GM18868 (cell line): ENCODE measurements at regions not wholly inside any gene's neighbourhood (a gene's known extent, or its start where the extent isn't known, plus 50 kb on each side); places are given as distances from the start of the nearest gene placed in this dataset.

Experiments
- ATAC-seq: cut with Tn5 transposase; IDR thresholded peaks from one replicate; pipeline ENCODE4 v1.9.1; 2021; ENCODE audit warnings: mild to moderate bottlenecking, moderate library complexity; ENCODE audit not compliant: unreplicated experiment

DNA sequence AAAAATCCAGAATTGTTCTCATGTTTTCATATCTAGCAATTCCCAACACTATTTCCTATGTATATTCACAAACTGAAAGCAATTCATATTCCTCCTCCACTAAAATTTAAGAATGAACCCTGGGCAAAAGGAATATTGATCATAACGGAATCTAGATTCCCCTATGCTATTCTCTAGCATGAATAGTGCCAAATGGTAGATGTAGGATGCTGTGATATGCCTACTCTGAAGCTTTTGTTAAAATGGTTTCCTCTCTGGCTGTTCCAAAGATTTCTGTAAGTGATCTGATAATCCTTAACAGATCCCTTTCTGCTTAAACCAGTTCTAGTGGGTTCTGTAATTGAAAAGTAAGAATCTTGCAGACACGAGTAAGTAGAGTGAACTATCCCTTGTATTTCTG is 298.0 kb upstream of the TANK start:
- ATAC-seq: no peak

GRCh38 chr2:160868891-160869290 is 291.3 kb upstream of the TANK start:
- ATAC-seq: no peak

DNA sequence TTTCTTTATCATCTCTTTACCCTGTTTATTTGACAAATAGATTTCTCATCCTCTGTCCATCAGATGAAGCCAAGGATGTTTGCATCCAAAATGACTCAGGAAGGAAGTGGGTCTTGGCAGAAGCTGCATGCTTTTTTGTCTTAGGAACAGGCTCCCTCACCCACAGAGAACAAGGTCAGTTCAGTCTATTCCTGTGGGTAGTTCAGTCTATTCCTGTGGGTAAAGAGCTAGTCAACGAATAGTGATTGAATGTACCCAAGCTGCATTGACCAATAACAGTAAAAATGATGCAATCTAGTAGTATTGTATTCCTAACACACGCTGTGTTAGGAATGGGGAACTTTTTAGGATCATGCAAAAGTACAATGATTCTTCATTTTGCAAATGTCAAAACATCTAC is 290.8 kb upstream of the TANK start:
- no peak for ATAC-seq

- no peak for ATAC-seq
These were observed 289.3 kb upstream of the TANK start for GRCh38 chr2:160870729-160871465.

DNA sequence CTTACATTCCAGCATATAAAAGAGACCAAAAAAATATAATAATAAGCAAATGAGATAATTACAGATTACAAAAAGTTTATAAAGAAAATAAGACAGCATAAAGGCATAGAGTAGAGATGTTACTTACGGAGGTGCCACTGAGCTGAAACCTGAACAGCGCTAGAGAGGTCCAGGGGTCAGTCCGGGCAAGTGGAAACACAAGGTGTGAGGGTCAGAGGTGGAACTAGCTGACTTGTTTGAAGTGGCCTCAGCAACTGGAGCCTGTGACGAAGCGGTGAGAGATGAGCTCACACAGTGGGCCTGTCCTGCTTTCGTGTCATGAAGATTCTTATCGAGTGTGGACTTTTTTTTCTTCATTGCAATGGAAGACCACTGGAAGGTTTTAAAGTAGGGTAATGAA is 288.3 kb upstream of the TANK start:
- no peak for ATAC-seq

DNA sequence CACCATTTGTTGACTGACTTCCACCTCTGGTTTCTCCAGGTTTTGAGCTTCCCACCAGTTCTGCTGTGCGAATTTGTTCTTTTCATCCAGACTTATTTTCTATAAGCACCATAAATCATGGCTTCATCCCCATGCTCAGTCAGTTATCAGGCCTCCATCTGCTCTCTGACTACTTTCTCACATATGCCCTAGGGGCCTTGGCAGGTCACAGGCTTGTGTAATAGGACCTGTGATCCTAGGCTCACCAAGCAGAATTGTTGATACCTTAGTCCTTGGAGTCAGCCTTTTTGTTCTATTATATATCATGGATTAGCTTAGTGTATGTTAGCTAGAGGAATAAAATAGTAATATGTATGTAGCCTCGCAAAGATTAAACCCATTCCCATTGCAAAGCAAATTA is 284.2 kb upstream of the TANK start:
- ATAC-seq: no peak

GRCh38 chr2:160876765-160877164 is 283.5 kb upstream of the TANK start:
- no peak for ATAC-seq

DNA sequence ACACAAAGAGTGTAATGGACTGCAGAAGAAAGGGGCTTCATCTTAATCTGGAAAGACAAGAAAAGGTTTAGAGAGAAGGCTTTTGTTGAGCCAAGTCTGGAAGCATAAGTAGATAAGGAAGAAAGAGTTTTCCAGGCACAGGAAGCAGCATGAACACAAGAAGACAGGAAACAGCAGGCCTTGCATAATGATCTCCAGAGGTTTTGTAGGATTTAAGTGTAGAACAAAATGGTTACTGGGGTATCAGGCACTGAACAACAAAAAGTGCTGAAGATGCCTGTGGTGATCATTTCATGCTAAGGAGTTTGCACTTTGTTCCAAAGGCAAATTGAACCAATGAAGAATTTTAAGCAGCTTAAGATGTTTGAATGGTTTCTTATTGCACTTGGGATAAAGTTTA is 281.6 kb upstream of the TANK start:
- no peak for ATAC-seq

- no peak for ATAC-seq
These were observed 277.3 kb upstream of the TANK start for GRCh38 chr2:160882906-160883305.

DNA sequence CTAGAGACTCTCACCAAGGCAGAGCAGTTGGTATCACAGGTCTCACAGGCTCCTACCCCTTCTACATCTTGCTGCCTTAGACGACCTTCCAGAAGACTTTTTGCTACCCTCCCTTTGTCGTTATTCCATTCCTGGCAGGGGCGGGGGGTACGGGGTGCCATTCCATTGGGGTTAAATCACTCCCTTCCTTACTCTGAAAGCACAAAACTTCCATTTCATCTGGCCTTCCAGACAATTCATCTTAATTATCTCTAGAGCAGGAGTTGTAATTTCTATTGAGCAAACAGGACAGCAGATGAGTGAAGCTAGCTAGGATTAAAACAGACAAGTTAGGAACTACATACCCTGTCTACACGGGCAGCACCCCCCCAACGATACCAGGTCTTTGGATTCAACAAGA is 276.2 kb upstream of the TANK start:
- ATAC-seq: no peak

GRCh38 chr2:160889439-160890170 is 270.6 kb upstream of the TANK start:
- ATAC-seq: no peak

DNA sequence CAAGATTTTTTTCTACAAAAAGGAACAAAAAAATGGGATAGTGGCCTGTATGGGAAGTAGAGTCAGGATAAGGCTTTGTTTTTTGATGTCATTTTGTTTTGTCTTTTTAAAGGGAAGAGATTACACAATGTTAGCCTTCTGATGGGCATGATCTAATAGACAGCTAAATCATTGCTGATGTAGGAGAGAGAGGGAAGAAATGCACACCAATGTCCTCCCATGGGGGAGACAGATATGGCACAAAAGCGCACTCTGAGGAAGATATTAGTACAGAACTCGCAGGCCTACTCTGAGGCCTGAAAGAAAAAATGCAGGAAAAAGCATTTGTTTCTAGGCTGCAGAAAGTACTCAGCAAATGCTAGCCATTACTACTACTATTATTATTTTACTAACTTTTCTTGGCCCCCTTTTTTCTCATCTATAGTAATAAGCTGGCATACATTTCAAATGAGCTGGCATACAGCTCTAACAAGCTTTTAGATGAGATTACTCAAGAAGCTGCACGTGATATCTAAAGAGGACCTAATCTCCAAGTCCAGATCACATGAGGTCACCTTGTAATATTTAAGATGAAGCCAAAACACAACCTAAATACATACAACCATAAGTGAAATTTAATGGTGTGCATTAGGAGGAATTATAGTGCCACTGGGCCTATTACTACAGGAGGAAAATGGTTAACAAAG is 269.4 kb upstream of the TANK start:
- no peak for ATAC-seq

- no peak for ATAC-seq
These were observed 268.9 kb upstream of the TANK start for GRCh38 chr2:160891353-160891740.

- no peak for ATAC-seq
These were observed 268.0 kb upstream of the TANK start for GRCh38 chr2:160892204-160892603.

DNA sequence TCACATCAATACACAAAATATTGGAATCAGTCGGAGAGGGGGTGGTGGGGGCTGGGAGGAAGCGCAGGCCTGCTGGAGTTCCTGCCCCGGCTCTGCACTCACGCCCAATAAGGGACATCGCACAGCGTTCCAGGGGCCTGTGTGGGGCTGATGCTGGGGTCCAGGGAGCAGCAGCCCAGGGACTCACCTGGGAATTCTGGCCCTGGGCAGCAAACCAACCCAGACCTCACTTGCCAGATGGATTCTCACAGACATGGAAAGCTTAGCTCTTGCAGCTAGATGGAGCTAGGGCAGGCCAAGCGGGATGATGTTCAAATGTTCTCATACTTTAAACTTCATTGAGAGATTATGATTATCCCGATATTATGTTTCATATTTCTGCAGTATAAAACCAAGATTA is 266.6 kb upstream of the TANK start:
- ATAC-seq: no peak

DNA sequence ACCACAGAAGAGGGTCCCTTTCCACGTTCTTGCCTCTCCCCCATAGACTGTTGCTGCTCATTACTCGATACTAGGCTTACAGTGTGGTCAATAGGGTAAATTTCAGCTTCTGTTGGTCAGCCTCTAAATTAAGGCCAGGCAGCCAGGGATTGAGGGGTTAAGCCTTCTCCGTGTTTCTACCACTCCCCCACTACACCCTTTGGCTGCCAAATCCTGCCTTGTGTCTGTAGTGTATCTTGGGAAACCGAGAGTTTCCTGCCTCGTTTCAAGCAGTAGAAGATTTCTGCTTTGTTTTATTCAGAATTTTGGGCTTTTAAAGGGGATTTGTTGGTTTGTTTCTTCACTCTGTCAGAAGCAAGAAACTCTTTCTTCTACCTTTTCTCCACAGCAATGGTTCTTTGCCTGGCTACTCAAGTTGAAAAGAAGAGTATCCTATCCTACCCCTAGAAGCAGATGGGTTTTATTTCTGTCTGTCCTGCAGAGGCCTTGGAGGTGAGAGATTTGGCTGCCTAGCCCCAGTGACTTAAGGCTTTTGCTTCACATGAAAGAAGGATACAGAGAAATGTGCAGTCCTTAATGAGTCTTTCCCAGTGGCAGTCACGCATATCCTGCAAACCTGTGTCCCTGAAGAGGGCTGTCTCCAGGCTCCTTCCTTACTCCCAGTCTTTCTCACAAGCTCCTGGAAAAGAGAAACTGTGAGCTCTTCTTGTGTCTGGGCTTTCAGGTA is 261.5 kb upstream of the TANK start:
- ATAC-seq: no peak

DNA sequence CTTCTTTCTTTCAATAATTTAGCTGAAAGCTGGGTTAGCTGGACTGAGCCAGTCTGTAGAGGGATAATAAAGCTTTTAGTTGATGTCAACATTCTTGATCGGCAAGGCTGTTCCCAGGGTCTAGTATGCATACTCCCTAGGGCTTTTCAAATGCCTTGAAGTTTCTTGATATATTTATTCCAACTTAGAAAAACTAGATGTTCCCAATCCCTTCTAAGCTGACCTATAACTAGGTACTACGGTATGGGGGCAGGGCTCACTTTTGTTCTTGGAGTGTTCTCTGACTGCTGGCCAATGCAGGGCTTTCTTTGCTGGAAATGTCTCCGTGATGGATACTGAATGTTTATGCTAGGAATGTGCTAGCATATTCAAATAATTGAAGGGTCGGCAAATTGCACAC is 258.6 kb upstream of the TANK start:
- no peak for ATAC-seq

GRCh38 chr2:160905862-160906261 is 254.4 kb upstream of the TANK start:
- no peak for ATAC-seq

DNA sequence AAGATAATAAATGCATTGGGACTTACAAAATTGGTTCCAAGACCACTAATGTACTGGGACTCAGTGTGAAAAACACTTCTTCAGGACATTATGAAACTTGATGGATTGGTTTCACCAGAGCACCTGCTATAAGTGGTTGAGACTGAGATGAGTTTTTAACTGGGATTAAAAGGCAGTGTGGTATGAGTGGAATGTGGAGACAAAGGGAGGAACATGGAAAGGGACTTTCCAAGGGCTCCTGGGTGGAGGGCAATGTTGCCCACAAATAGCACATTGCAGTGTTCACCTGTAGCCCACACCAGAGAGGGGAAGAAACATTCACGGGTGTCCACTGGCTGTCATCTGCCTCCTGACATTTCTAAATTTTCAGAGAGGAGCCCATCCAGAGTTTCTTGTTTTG is 253.3 kb upstream of the TANK start:
- ATAC-seq: no peak

GRCh38 chr2:160907738-160908137 is 252.5 kb upstream of the TANK start:
- no peak for ATAC-seq

GRCh38 chr2:160908157-160908556 is 252.1 kb upstream of the TANK start:
- ATAC-seq: no peak
